ENCODE measurements at regions not wholly inside any gene's neighbourhood (a gene's known extent, or its start where the extent isn't known, plus 50 kb on each side); places are given as distances from the start of the nearest gene placed in this dataset.

GRCh38 chr3:68360492-68360891 is 571.9 kb downstream of the TAFA4 start:
- no peak overlapping the region for H3K27ac ChIP-seq
- no peak for TF ChIP-seq CTCF (IDR thresholded peaks at IDR 0.05)
- no peak for DNase-seq
- H3K9ac ChIP-seq (ENCODE audit: low read depth in 2 of 2, low read length in 2 of 2), result no peak overlapping the region
- H3K4me1 ChIP-seq, result no peaks in the 10 kb centered on the region
- H3K4me3 ChIP-seq, result no peak overlapping the region
- no peaks in the 10 kb centered on the region for H3K36me3 ChIP-seq
- no peaks in the 10 kb centered on the region for H3K27me3 ChIP-seq
- intact Hi-C loops (cut with DNase I), result no loop called here
- H3K9me3 ChIP-seq, result no peaks in the 10 kb centered on the region

- H3K9ac ChIP-seq (ENCODE audit: low read depth in 2 of 2, low read length in 2 of 2), result no peak overlapping the region
- no peak overlapping the region for H3K4me3 ChIP-seq
- no peak for DNase-seq
- intact Hi-C loops (cut with DNase I), result no loop called here
- H3K27me3 ChIP-seq, result no peaks in the 10 kb centered on the region
- no peaks in the 10 kb centered on the region for H3K36me3 ChIP-seq
- H3K4me1 ChIP-seq, result no peaks in the 10 kb centered on the region
- no peak for TF ChIP-seq CTCF (IDR thresholded peaks at IDR 0.05)
- H3K9me3 ChIP-seq, result no peaks in the 10 kb centered on the region
- no peak overlapping the region for H3K27ac ChIP-seq
Observed at GRCh38 chr3:68345781-68346180, 586.6 kb downstream of the TAFA4 start.

- no peak for DNase-seq
- intact Hi-C loops (cut with DNase I), result no loop called here
- no peak overlapping the region for H3K9ac ChIP-seq (ENCODE audit: low read depth in 2 of 2, low read length in 2 of 2)
- H3K9me3 ChIP-seq, result no peaks in the 10 kb centered on the region
- TF ChIP-seq CTCF (IDR thresholded peaks at IDR 0.05), result no peak
- H3K4me3 ChIP-seq, result no peak overlapping the region
- H3K27me3 ChIP-seq, result no peaks in the 10 kb centered on the region
- no peaks in the 10 kb centered on the region for H3K4me1 ChIP-seq
- H3K27ac ChIP-seq, result no peak overlapping the region
- no peaks in the 10 kb centered on the region for H3K36me3 ChIP-seq
Observed at GRCh38 chr3:68342426-68342825, 589.9 kb downstream of the TAFA4 start.

GRCh38 chr3:68336042-68336441 is 596.3 kb downstream of the TAFA4 start:
- Histone ChIP-seq H3K4me3 (no peak overlapping the region), H3K27ac (no peak overlapping the region), H3K36me3 (no peaks in the 10 kb centered on the region), H3K9ac (ENCODE audit: low read depth in 2 of 2, low read length in 2 of 2) (no peak overlapping the region), H3K9me3 (no peaks in the 10 kb centered on the region), H3K4me1 (no peaks in the 10 kb centered on the region), H3K27me3 (no peaks in the 10 kb centered on the region)
- DNase-seq, result no peak
- TF ChIP-seq CTCF (IDR thresholded peaks at IDR 0.05), result no peak
- intact Hi-C loops (cut with DNase I), result no loop called here

- TF ChIP-seq CTCF (IDR thresholded peaks at IDR 0.05), result no peak
- Histone ChIP-seq H3K27me3 (no peaks in the 10 kb centered on the region), H3K9ac (ENCODE audit: low read depth in 2 of 2, low read length in 2 of 2) (no peak overlapping the region), H3K27ac (no peak overlapping the region), H3K9me3 (no peaks in the 10 kb centered on the region), H3K4me1 (no peaks in the 10 kb centered on the region), H3K4me3 (no peak overlapping the region), H3K36me3 (no peaks in the 10 kb centered on the region)
- DNase-seq, result no peak
- intact Hi-C loops (cut with DNase I), result no loop called here
Observed at GRCh38 chr3:68334367-68334986, 597.9 kb downstream of the TAFA4 start.

Data from colonic mucosa (tissue), 4 donors.